HG02642 (cell line): ENCODE measurements at regions not wholly inside any gene's neighbourhood (a gene's known extent, or its start where the extent isn't known, plus 50 kb on each side); places are given as distances from the start of the nearest gene placed in this dataset.

Source experiments
- ATAC-seq: cut with Tn5 transposase; IDR thresholded peaks from one replicate; pipeline ENCODE4 v1.9.1; 2021; ENCODE audit warnings: mild to moderate bottlenecking; ENCODE audit not compliant: unreplicated experiment, poor library complexity

DNA sequence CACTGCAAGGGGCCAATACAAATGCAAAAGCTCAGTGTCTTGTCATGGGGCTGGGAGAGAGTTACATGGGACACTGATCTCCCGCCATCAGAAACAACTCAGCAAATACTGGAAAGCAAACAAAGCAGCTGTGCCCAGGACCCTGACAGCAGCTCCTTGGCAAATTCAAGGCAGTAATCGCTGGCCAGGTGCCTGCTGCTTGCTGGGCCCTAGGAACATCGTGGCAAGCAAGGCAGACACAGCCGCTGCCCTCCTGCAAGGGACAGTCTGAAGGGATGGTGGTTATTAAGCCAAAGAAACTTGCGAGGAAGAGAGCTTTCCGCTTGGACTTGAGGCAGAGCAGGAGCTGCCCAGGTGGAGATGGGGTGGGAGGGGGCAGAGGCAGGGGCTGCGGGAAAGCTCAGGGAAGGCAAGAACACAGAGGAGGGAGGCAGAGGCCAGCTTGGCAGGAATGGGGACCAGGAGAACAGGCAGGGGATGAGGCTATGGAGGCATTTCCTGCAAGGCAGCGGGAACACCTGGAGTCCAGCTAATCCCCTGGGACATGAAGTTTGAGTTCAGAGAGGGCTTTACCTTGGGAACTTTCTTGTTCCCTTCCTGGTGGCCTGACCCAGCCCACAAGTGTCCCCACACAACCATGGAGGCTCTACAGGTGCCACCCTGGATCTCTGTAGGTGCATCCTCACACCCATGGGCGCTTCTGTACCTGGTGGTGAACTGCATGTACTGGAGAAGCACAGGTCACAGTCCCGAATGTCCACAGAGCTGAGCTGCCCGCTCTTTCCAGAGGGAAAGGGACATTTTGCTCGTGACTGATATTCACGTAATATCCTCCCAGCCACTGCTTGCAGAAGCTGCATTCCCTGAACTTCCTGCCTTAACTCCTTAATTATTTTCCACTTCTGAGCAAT lies 78.7 kb upstream of the ATP2B2 start:
- ATAC-seq = no peak

DNA sequence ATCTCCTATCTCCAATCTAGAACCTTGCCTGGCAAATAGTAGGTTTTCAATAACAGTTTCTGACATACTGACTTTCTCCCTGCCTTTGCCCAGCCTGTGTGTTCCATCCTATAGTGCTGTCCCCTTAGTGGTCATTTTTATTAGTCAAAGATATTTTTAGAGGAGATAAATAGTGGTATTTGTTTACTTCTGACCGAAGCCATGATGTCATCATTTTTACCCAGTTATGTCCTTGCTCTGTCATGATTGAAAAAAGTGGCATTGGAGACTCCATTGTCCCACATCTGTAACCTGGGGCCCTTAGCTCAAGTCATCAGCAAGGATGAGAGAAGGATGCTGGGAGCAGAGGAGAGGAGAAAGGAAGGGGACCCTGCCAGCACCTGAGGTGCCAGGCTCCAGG lies 80.6 kb upstream of the ATP2B2 start:
- ATAC-seq = no peak

DNA sequence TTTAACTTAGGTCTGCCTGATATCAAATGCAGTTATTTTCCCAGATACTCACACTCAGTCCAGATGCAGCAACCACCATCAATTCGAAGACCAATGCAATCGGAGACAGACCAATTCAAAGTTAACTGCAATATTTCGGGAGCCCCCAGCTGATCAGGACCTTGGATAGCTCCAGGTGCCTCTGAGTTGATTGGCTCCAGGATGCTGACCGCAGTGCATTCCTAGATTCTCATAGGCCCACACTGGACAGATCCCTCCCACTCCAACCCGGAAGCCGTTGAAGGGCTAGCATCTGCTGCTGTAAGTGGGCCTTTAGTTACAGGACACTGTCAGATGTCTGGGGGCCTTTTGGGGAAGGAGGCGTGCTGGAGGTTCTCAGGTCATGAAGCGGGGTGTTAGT lies 89.5 kb upstream of the ATP2B2 start:
- no peak for ATAC-seq

DNA sequence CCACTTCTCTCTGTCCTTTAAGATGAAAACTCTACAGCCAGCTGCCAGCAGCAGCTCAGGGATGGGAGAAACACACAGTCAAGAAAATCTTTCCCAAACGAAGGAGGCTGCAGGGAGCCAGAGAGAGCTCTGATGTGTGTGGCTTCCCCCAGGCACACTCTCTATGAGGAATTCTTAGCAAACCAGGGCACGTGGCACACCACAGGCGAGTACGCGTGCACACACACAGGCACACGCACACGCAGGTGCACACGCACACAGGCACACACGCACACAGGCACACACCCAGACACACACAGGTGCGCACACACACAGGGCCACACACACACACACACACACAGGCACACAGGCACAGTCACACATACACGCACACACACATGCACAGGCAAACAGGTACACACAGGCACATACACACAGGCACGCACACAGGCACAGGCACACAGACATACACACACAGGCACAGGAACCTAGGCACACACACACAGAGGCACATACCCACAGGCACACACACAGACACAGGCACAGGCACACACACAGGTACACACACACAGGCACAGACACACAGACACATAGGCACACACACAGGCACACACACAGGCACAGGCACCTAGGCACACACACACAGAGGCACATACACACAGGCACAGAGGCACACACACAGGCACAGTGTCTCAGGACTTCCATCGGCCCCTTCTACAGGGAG lies 91.5 kb upstream of the ATP2B2 start:
- no peak for ATAC-seq

DNA sequence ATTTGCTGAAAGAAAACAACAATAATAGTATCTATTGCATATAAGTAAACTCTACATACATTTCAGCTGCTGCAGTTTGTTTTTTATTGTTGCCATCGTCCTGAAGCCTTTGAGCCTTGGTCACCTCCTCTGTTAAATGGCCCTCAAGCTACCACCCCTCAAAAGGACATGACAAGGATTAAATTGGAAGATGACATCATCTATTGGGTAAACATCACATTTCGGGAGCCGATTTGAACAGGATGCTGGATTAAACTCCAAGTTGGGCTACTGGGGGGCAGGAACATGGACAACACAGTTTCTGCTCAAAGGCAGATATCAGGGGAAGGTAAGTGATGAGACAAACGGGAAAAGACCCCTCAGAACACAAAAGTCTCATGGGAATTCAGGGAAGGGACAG lies 92.3 kb upstream of the ATP2B2 start:
- ATAC-seq = no peak

DNA sequence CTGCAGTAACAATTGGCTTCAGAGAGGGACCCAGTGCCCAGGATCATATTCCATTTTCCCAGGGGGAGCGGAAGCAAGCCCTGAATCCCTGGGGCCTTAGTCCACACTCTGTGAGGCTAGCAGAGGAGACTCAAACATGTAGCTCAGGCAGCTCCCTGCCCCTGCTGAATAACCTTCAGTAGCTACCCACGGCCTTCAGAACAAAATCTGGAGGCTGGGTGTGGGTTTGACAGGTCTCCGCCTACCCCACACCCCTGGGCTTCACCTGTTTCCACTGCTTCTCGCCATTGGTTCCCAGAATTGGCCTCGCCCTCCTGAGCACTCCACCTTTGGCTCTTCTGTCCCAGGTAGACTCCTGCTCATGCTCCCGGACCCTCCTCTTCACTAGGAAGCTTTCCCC lies 93.6 kb upstream of the ATP2B2 start:
- no peak for ATAC-seq

DNA sequence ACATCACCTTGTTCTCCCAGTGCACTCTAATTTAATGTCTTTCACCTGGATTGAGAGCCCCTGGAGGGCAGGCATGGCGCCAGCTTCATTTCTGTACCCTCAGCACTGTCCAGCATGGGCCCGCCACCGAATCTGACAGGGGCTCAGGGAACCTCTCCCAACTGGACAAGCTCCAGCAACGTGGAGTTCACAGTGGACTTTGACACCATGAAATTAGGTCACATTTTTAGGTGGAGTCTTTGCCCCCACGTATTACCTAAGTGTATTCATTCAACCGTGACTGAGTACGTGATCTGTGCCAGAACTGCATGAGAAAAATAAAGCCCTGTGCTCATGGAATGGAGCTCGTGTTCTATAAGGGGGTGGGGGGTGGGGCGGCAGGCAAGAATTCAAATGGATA lies 94.1 kb upstream of the ATP2B2 start:
- no peak for ATAC-seq

DNA sequence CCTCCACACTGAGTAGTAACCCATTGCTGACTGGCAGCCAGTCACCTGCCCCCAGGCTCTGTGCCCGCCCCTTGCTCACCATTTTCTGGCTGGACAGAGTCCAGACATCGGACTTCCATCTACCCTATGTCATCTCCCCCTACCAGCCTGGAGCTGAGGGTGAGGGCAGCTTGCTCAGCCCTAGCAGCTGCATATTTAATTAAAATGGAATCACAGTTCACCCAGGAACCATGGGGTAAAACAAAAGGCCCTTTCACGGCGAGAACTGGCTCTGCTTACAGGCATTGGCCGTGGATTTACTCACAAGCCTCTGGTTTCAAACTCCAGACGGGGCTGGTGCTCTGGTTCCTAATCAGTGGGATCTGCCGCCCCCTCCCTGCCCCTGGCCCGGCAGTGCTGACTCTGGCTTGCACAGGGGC lies 94.9 kb upstream of the ATP2B2 start:
- ATAC-seq = no peak

DNA sequence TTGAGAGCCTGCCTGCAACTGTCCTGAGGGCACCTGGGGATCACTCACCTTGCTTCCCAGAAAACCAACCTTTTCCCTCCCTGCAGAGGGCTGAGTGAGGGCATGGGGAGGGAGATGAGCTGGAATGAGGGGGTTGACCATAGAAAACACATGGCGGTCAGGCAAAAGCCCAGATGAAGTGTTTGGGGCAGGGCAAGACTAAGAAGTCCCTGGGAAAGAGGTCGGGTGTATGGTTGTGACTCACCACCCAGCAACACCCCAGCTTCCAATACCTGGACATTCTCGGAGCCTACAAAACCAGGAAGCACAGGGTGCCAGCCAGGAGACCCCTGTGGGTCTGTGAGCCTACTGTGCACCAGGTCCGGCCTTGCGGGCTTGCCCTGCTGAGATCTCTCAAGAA lies 95.3 kb upstream of the ATP2B2 start:
- no peak for ATAC-seq

DNA sequence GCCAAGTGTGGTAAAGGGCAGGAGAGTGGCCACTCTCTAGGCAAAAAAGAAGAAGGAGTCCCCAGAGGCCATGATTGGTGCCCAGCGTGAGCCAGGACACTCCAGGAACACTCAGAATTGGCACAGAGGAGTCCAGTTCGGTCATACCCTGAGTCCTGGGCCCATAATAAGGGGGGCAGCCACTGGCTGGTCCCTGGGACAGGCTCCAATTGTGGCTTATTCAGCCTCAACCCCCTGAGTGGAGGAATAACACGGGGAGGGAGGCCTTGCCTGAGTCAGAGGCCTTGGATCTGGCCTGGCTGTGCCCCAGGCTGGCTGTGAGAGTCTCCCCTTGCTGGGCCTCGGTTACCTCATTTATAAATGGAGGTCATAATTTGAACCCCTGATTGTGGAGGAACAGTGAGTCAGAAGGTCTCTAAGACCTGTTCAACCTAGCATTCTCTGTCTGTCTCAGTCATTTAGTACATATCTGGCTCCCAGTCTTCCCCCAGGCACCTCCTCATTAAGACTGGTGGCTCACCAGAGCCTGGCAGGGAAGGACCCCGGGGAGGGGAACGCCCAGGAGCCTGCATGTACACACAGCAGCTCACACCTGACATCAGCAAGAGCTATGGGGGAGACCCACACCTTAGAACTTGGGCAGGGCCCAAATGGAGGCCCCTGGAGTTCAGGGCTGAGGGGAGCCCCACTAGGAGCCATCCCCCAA lies 95.9 kb upstream of the ATP2B2 start:
- no peak for ATAC-seq

DNA sequence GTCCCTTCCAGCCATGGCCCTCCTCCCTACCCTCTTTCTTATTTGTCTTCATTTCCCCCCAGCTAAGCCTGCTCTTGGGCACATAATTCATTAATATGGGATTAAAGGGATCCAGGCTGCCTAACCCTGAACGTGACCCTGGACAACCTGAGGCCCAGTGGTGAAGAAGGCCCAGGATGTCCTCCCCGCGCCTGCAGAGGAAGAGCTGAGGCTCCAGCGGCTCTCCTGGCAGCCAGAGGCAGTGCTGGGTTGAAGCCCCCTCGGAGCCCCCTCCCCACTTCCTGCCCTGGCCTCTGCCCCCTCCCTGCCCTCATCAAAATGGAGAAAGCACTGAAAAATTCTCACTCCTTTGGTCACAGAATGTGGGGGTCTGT lies 96.5 kb upstream of the ATP2B2 start:
- no peak for ATAC-seq

DNA sequence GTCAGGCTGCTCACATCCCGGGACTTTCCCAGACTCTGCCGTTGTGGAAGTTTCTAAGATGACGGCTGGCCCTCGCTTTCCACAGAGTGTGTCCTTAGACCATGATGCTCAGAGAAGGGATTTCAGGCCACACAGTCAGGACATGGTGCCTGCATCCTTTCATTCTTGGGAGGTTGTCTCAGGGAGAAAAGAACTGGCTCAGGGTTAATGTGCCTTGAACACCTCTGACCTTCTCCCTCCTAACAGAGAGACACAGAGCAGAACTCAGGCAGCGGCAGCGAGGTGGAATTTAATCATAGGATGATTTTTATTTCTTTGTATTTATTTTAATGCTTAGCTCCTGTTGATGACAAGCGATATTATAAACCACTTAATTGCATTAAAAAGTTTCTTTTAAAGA lies 96.9 kb upstream of the ATP2B2 start:
- ATAC-seq = no peak

DNA sequence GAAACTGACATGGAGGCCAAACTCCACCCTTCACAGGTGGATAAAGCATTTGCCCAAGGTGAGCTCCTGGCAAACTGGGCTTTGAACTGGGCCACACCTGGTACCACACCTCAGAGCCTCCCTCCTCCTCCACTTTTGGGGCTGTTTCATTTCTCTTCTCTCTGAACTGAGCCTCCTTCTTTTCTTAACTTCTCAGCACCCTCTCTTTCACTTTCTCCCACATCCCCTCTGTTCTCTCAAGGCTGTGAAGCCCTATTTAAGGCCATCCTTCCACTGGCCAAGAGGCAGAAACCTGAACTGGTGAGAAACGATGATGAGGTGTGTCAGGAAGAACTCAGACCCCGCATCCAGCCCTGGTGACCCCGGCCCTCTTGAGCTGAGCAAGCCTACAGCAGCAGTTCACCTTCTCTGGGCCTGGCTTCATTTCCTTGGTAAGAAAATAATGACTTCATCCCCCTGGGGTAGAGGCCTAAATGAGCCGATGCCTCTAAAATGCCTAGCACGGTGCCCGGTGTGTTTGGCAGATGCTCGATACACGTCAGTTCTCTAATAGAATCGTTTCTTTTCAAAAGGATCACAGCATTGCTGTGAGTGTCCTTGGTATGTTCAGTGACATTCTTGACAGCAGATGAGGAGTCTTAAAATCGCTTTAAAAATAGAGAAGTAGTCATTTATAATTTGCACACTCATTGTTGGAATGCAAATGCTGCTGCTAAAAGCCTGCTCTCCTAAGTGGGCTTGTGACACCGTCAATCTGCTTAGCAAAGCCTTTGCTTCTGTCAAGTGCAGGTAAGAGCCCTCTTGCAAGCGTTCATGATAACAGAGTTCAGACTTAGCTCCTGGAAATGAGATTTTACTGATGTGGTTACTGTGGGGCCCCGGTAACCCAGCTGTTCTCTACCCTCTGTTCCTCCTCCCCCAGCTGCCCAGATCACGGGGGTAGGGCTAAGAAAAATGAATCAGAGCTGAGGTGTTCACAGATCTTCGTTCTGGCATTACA lies 97.7 kb upstream of the ATP2B2 start:
- no peak for ATAC-seq

DNA sequence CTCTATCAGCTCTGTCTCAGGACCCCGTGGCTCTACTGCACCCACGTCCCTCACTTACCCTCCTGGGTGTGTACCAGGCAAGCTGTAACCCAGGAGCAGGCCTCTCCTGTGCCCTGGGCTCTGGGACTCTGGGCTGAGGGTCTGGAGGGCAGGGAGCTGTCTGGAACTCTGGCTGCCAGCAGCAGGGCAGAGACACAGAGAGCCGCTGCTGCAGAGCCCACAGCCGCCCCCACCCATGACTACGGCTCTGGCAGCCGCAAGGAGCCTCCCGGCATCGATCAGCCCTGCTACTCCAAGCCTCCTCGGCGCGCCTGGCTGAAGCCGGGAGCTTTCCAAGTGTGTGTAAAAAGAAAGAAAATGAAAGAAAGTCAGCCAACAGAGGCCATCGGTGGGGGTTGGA lies 103.7 kb upstream of the ATP2B2 start:
- no peak for ATAC-seq

DNA sequence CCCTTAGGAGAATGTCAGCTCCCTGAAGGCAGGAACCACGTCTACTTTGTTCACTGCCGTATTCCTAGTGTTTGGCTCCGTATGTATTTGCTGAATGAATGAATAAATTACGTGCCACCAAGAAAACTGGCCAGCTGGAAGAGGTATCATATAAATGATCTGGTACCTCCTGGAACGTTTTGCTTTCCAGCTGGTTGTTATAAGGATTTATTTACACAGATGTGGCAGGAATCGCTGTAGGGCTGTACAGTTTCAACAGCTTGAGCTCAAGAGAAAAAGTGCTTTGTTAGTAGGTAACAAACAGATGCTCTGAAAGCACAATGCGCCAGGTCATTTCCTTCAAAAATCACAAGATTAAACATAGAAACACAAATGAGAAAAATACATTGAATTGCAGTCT lies 108.8 kb upstream of the ATP2B2 start:
- ATAC-seq = no peak

DNA sequence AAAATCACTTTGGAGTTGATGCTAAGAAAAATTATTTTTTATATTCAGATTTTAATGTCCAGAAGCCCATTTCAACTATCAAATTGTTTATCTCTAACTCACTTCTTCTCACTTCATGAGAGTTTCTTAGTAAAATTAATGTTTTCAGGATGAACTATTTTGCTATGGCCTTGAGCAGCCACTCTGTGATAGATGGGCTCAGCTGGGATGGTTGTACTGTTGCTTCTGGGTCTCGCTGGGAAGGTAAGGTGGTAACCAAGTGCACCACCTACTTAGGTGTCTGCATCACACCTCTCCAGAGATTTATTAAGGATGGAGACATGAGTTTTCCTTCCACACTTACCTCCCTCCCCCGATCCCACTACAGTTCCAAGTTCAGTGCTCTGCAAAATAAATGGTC lies 110.3 kb upstream of the ATP2B2 start:
- no peak for ATAC-seq

DNA sequence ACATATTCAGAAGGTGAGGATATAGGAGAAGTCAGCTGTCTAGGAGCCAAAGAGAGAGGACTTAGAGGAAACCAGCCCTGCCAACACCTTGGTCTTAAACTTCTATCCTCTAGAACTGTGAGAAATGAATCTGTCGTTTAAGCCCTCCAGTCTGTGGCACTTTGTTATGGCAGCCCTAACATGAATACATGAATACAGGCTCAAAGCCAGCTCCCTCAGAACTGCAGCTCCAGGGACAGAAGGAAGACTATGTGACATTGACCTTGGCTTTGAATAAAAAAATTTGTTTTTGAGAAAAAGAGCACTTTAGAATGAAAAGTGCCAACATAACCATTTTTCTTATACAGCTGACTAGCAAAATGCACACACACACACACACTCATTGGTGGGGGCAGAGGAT lies 110.9 kb upstream of the ATP2B2 start:
- no peak for ATAC-seq

DNA sequence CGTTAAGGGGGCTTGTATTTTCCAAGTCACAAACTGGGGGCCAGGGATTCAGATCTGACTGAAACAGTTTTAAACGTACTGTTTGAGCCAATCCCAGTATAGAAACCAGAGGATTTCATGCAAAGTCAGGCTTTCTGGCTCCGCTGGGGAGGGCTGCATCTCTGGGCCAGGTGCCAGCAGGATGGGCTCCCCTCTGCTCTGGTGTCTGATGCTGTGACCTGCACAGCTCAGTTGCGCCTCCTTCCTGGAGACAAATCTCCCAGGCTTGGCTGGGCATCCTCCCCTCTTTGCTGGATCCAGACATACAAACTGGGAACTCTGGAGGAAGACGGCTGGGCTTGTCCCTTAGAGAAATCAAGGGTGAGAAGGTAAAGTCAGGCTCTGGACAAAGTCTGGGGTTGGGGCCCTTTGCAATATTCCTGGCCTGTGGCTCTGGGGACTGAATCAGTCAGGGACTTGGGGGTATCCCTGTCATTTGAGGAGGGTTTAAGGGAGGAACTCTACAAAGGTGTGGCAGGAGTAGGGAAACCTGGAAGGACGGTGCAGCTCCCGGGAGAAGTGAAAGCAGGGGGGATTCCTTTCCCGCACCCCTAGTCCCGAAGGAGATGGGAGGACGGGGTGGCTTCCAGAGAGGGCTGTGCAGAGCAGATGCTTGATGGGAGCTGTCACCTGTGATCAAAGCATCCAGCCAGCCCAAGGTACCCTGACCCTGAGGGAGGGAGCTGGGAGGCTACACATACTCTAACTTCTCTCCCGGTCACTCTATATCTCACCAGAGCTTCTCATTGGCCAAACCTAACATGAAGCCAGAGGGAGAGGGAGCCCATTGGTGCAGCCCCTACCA lies 114.8 kb upstream of the ATP2B2 start:
- ATAC-seq = no peak

DNA sequence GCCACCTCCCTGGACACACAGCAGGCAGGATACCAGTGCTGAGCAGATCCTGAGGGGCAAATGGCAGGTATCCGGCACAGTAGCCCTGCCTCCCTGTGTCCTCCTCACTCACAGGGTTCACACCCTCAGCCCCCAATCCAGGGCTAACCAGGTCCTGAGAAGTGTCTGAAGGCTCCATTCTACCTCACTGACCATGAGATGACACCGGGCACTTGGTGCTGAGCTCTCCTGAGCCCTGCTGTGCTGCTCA lies 115.4 kb upstream of the ATP2B2 start:
- ATAC-seq = no peak
